Ishikawa (cell line): ENCODE measurements at regions not wholly inside any gene's neighbourhood (a gene's known extent, or its start where the extent isn't known, plus 50 kb on each side); places are given as distances from the start of the nearest gene placed in this dataset.

ENCODE experiments used
- FOXM1 ChIP-seq: IDR thresholded peaks from 2 replicates; pipeline ENCODE4 v1.6.1; 2012; ENCODE audit warnings: low read depth, borderline replicate concordance
- MAX ChIP-seq: IDR thresholded peaks from 2 replicates; pipeline ENCODE4 v1.6.1; 2012
- TAF1 ChIP-seq: IDR thresholded peaks from 2 replicates; pipeline ENCODE4 v1.6.1; 2012; ENCODE audit warnings: low read depth, mild to moderate bottlenecking
- TEAD4 ChIP-seq: IDR thresholded peaks from 2 replicates; pipeline ENCODE4 v1.6.1; 2012
- USF1 ChIP-seq: IDR thresholded peaks from 2 replicates; pipeline ENCODE4 v1.6.1; 2012

- TF ChIP-seq MAX = no peak
- no peak for TF ChIP-seq TEAD4
- no peak for TF ChIP-seq TAF1
- TF ChIP-seq USF1 = no peak
- no peak for TF ChIP-seq FOXM1
Observed at GRCh38 chr9:65437724-65438123, 152.7 kb upstream of the FOXD4L5 start.
